ENCODE measurements at regions not wholly inside any gene's neighbourhood (a gene's known extent, or its start where the extent isn't known, plus 50 kb on each side); places are given as distances from the start of the nearest gene placed in this dataset.
"Not testable (repeated sequence)": the region's sequence is repeated elsewhere in the genome, so short reads cannot be mapped to it uniquely, and the experiment has no call there.

GRCh38 chr5:40226906-40227305 is 452.8 kb upstream of the PTGER4 start:
- peak overlapping the region; percentile 86 for H3K4me2 ChIP-seq (ENCODE audit: low read length)
- no peaks in the 10 kb centered on the region for H3K9me3 ChIP-seq (ENCODE audit: insufficient read depth, low read length)
- H4K20me1 ChIP-seq (ENCODE audit: insufficient read depth, low read length), result no peaks in the 10 kb centered on the region
- no peak overlapping the region for H2AFZ ChIP-seq (ENCODE audit: low read depth, low read length)
- H3K27me3 ChIP-seq (ENCODE audit: low read depth, low read length), result no peaks in the 10 kb centered on the region
- no peaks in the 10 kb centered on the region for H3K79me2 ChIP-seq (ENCODE audit: low read length)
- H3K36me3 ChIP-seq (replicated peaks; ENCODE audit: low read depth, low read length), result no peaks in the 10 kb centered on the region
- H3K4me3 ChIP-seq (ENCODE audit: low read length), result peak overlapping the region; percentile 63
- peaks cover 52% of the 10 kb centered on the region for H3K4me1 ChIP-seq (ENCODE audit: low read length)
- peak overlapping the region; percentile 69; the same call in 1 of the 2 replicates for H3K9ac ChIP-seq (ENCODE audit: low read length)
- peak overlapping the region; percentile 97 for H3K27ac ChIP-seq (ENCODE audit: low read length)
- TF ChIP-seq EZH2phosphoT487 (IDR thresholded peaks at IDR 0.05; ENCODE audit: low read depth) (no peak), CTCF (IDR thresholded peaks at IDR 0.05; ENCODE audit: low read depth, low read length) (no peak)

GRCh38 chr5:40225147-40225546 is 454.6 kb upstream of the PTGER4 start:
- H2AFZ ChIP-seq (ENCODE audit: low read depth, low read length); H3K36me3 ChIP-seq (replicated peaks; ENCODE audit: low read depth, low read length); H3K27me3 ChIP-seq (ENCODE audit: low read depth, low read length); H3K9me3 ChIP-seq (ENCODE audit: insufficient read depth, low read length); H3K79me2 ChIP-seq (ENCODE audit: low read length); H4K20me1 ChIP-seq (ENCODE audit: insufficient read depth, low read length): not testable (repeated sequence)
- peak overlapping the region; percentile 70; the same call in 1 of the 2 replicates for H3K9ac ChIP-seq (ENCODE audit: low read length)
- peak overlapping the region; percentile 86 for H3K4me2 ChIP-seq (ENCODE audit: low read length)
- H3K4me3 ChIP-seq (ENCODE audit: low read length), result peak overlapping the region; percentile 63
- H3K27ac ChIP-seq (ENCODE audit: low read length), result peak overlapping the region; percentile 97
- peaks cover 52% of the 10 kb centered on the region for H3K4me1 ChIP-seq (ENCODE audit: low read length)

- Histone ChIP-seq H3K9me3 (ENCODE audit: insufficient read depth, low read length) (no peaks in the 10 kb centered on the region), H3K27me3 (ENCODE audit: low read depth, low read length) (no peaks in the 10 kb centered on the region), H3K4me2 (ENCODE audit: low read length) (peak overlapping the region; percentile 77), H3K79me2 (ENCODE audit: low read length) (no peaks in the 10 kb centered on the region), H3K4me1 (ENCODE audit: low read length) (peaks cover 52% of the 10 kb centered on the region), H3K9ac (ENCODE audit: low read length) (peak overlapping the region; percentile 70), H3K4me3 (ENCODE audit: low read length) (peak overlapping the region; percentile 55), H2AFZ (ENCODE audit: low read depth, low read length) (peak overlapping the region; percentile 10; the same call in 1 of the 2 replicates), H3K36me3 (replicated peaks; ENCODE audit: low read depth, low read length) (peaks cover 3% of the 10 kb centered on the region), H3K27ac (ENCODE audit: low read length) (peak overlapping the region; percentile 97), H4K20me1 (ENCODE audit: insufficient read depth, low read length) (no peaks in the 10 kb centered on the region)
- TF ChIP-seq CTCF (IDR thresholded peaks at IDR 0.05; ENCODE audit: low read depth, low read length) (no peak), EZH2phosphoT487 (IDR thresholded peaks at IDR 0.05; ENCODE audit: low read depth) (no peak)
These were observed 455.3 kb upstream of the PTGER4 start for GRCh38 chr5:40224421-40224820.

GRCh38 chr5:40223884-40224402 is 455.8 kb upstream of the PTGER4 start:
- Histone ChIP-seq H3K36me3 (replicated peaks; ENCODE audit: low read depth, low read length) (peaks cover 3% of the 10 kb centered on the region), H3K4me3 (ENCODE audit: low read length) (peak overlapping the region; percentile 55), H3K9ac (ENCODE audit: low read length) (peak overlapping the region; percentile 70), H3K27ac (ENCODE audit: low read length) (peak overlapping the region; percentile 97), H3K27me3 (ENCODE audit: low read depth, low read length) (no peaks in the 10 kb centered on the region), H3K9me3 (ENCODE audit: insufficient read depth, low read length) (no peaks in the 10 kb centered on the region), H3K4me2 (ENCODE audit: low read length) (peak overlapping the region; percentile 77), H3K79me2 (ENCODE audit: low read length) (no peaks in the 10 kb centered on the region), H2AFZ (ENCODE audit: low read depth, low read length) (peak overlapping the region; percentile 10; the same call in 1 of the 2 replicates), H3K4me1 (ENCODE audit: low read length) (peaks cover 52% of the 10 kb centered on the region), H4K20me1 (ENCODE audit: insufficient read depth, low read length) (no peaks in the 10 kb centered on the region)
- TF ChIP-seq CTCF (IDR thresholded peaks at IDR 0.05; ENCODE audit: low read depth, low read length) (no peak), EZH2phosphoT487 (IDR thresholded peaks at IDR 0.05; ENCODE audit: low read depth) (0 out of 2 replicates have a peak, but pooled peaks have one; percentile 37)

All from OCI-LY3 (cell line).